ENCODE measurements at regions not wholly inside any gene's neighbourhood (a gene's known extent, or its start where the extent isn't known, plus 50 kb on each side); places are given as distances from the start of the nearest gene placed in this dataset.
"Not testable (repeated sequence)": the region's sequence is repeated elsewhere in the genome, so short reads cannot be mapped to it uniquely, and the experiment has no call there.

DNA sequence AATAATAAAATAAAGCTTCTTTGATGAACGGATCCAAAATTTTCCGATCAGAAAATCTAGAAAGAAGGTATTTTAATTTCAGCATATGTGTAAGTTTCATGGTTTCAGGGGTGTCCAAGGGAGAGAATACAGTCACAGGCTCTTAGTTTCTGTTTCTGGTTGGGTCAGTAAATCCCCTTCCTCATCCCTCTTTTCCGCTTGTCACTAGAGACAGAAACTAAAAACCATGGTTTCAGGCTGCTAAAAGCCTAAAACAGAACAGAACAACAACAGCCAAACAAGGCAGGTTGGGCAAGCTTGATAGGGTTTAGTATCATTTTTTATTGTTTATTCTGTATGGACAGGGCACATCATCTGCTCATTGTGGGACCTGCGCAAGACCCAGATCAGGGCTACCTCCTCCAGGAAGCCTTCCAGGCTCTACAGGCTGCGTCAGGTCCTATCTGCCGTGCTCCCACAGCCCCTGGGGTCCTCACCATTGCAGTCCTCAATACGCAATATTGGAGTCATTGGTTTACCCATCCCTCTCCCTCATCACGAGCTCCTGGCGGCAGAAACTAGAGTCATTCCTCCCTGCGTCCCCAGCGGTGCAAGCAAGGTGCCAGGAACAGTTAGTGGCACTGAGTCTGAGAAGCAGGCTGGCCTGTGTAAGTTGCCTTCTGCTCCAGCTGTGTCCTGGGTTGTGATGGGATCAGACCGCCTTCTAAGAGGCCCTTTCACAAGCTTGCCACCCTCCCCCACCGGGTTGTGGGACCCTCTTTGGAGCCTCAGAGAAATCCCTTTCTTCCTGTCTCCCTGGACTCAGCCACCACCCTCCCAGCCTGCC, 70.2 kb upstream of the CUX1 start:
- CTCF ChIA-PET: no interaction called here

GRCh38 chr7:101747879-101748345, 69.5 kb upstream of the CUX1 start:
- ChIA-PET CTCF (interaction anchor here (0.6 kb wide), 1 partner anchor 58 kb away, joined by 4 read pairs; no protein-coding TSS in a partner anchor), POLR2A (no interaction called here)
- no peak for DNase-seq (ENCODE audit: low read depth, low spot score)
- no peak overlapping the region for H3K4me3 ChIP-seq (ENCODE audit: low read depth, low read length)
- no peak for TF ChIP-seq CTCF (IDR thresholded peaks at IDR 0.05; ENCODE audit: insufficient read depth, low read length, missing control alignments)

More for the DNA sequence above, 70.2 kb upstream of the CUX1 start:
- no peak for DNase-seq (ENCODE audit: low read depth, low spot score)
- POLR2A ChIA-PET: no interaction called here
- no peak overlapping the region for H3K4me3 ChIP-seq (ENCODE audit: low read depth, low read length)
- no peak for TF ChIP-seq CTCF (IDR thresholded peaks at IDR 0.05; ENCODE audit: insufficient read depth, low read length, missing control alignments)

DNA sequence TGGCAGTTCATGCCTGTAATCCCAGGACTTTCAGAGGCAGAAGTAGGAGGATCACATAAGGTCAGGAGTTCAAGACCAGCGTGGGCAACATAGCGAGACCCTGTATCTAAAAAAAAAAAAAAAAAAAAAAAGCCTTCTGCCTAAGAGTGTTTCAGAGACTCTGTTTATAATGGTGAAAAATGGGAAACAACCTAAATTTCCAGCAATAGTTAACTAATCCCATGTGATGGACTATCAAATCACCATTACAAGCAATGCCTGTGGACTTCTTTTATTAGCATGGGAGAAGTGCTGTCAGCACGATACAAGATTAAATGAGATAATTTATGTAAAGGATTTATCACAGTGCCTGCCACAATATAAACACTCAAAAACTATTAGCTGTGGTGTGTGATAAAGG, 67.5 kb upstream of the CUX1 start:
- no peak for DNase-seq (ENCODE audit: low read depth, low spot score)
- no peak overlapping the region for H3K4me3 ChIP-seq (ENCODE audit: low read depth, low read length)
- CTCF ChIA-PET: no interaction called here
- TF ChIP-seq CTCF (IDR thresholded peaks at IDR 0.05; ENCODE audit: insufficient read depth, low read length, missing control alignments): no peak
- POLR2A ChIA-PET: no interaction called here

DNA sequence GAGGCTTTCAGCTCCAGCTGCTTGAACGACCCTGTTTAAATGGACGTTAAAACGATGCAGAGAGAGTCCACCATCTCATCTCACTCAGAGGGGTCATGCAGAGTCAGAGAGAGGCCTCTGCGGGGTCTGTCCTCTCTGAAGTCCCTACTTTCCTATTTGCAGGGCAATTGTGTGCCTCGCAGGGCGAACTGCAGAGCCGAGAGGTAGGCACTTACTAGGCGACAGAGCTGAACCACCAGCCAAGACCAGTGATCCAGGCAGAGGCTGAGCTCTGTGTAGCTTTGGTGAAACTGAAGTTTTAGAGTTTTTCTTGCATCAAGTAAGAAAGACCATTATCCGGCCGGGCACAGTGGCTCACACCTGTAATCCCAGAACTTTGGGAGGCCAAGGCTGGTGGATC, 64.1 kb upstream of the CUX1 start:
- POLR2A ChIA-PET: no interaction called here
- DNase-seq (ENCODE audit: low read depth, low spot score): no peak
- no peak for TF ChIP-seq CTCF (IDR thresholded peaks at IDR 0.05; ENCODE audit: insufficient read depth, low read length, missing control alignments)
- no peak overlapping the region for H3K4me3 ChIP-seq (ENCODE audit: low read depth, low read length)
- CTCF ChIA-PET: interaction anchor here (1.4 to 1.5 kb wide), 2 partner anchors 10 to 151 kb away, joined by 4 read pairs; no protein-coding TSS in a partner anchor

GRCh38 chr7:101754424-101755159, 62.8 kb upstream of the CUX1 start:
- CTCF ChIA-PET: no interaction called here
- DNase-seq (ENCODE audit: low read depth, low spot score): no peak
- TF ChIP-seq CTCF (IDR thresholded peaks at IDR 0.05; ENCODE audit: insufficient read depth, low read length, missing control alignments): no peak
- H3K4me3 ChIP-seq (ENCODE audit: low read depth, low read length): peak overlapping the region; percentile 48
- POLR2A ChIA-PET: no interaction called here

DNA sequence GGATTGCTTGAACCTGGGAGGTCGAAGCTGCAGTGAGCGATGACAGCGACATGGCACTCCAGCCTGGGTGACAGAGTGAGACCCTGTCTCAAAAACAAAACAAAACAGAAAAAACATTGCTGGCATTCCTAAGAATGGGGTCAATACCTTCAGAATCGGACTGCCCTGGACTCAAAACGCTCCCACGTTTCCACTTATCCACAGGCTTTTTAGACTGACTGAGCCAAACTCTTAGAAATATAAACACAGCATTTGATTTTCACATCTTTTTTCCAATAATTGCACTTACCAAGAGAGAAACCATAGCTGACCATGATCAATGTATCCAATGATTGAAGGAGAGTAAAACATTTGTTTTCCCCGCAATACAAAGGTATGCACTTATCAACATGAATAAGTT, 59.5 kb upstream of the CUX1 start:
- TF ChIP-seq CTCF (IDR thresholded peaks at IDR 0.05; ENCODE audit: insufficient read depth, low read length, missing control alignments): no peak
- H3K4me3 ChIP-seq (ENCODE audit: low read depth, low read length): no peak overlapping the region
- DNase-seq (ENCODE audit: low read depth, low spot score): no peak
- CTCF ChIA-PET: no interaction called here
- POLR2A ChIA-PET: no interaction called here

GRCh38 chr7:101758519-101758918, 58.9 kb upstream of the CUX1 start:
- POLR2A ChIA-PET; DNase-seq (ENCODE audit: low read depth, low spot score); H3K4me3 ChIP-seq (ENCODE audit: low read depth, low read length): not testable (repeated sequence)
- CTCF ChIA-PET: interaction anchor here (1.8 kb wide), 1 partner anchor 15 kb away, joined by 7 read pairs; no protein-coding TSS in a partner anchor
